H7 (cell line): ENCODE measurements at regions not wholly inside any gene's neighbourhood (a gene's known extent, or its start where the extent isn't known, plus 50 kb on each side); places are given as distances from the start of the nearest gene placed in this dataset.
"Not testable (repeated sequence)": the region's sequence is repeated elsewhere in the genome, so short reads cannot be mapped to it uniquely, and the experiment has no call there.

Experiments used
- DNase-seq: peaks from one replicate; pipeline ENCODE4 v3.0.0; 2012
- H3K27me3 ChIP-seq: 2 replicates; pipeline ENCODE4 v1.6.0; 2011; ENCODE audit warnings: mild to moderate bottlenecking, low read length; ENCODE audit not compliant: control insufficient read depth, insufficient read depth
- H3K36me3 ChIP-seq: replicated peaks from 2 replicates; pipeline ENCODE4 v1.5.1; 2011; ENCODE audit warnings: low read length; ENCODE audit not compliant: control insufficient read depth, insufficient read depth
- H3K4me3 ChIP-seq: 2 replicates; pipeline ENCODE4 v1.5.1; 2011; ENCODE audit warnings: low read depth, mild to moderate bottlenecking, control low read depth, low read length, moderate library complexity; ENCODE audit not compliant: insufficient read depth

DNA sequence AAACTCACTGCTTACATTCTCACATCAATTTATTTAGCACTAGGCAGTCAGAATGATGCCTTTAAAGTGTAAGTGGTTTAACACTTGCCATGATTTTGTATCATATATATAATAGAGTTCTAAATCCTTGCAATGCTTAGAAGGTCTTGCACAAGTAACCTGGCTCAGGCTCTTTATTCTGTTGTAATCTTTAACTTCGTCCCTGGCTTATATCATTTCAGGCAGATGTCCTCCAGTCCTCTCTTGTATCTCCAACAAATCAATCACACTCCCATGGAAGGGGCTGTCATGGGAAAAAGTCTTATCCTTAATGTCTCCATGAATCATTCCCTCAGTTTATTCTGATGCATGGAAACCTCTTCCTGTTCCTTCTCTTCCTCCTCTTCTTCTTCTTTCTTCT lies 841.6 kb upstream of the B3GALT2 start:
- DNase-seq = no peak
- Histone ChIP-seq H3K27me3 (no peaks in the 10 kb centered on the region), H3K36me3 (no peaks in the 10 kb centered on the region), H3K4me3 (no peak overlapping the region)

DNA sequence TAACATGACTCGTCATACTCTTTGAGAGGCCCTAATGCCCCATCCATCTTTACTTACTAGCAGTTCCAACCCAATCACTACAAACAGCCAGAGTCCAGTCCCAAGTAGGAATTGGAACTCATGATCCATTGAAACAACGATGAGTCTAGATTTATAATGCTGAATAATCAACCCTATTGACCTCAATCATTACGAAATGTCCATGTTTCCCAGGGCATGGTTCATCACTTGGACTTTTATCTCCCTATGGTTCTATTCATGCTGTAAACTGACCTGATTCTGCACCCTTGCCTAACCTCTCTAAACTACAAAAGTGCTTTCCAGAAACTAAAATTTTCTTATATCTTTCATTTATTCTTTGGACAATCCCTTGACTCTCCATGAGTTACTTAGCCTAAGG lies 840.0 kb upstream of the B3GALT2 start:
- H3K4me3 ChIP-seq = no peak overlapping the region
- DNase-seq = no peak
- no peaks in the 10 kb centered on the region for H3K36me3 ChIP-seq
- no peaks in the 10 kb centered on the region for H3K27me3 ChIP-seq

DNA sequence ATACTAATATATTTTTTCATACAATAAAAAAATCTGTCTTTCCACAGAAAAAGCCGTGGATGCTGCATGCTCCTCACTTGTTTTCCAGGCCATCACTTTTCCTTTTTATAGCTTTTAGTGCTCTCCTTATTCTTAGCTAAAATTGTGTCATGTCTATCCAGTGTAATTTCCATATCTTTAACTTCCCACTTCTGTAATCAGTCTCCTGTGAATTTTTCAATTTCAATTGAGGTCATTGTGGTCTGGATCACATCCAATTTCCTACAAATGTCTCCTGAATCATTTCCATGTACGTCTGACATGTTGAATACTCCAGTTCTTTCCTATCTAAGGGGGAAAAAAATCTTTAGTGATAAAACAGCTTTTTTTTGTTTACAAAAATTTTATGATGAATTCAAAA lies 838.2 kb upstream of the B3GALT2 start:
- DNase-seq = no peak
- no peak overlapping the region for H3K4me3 ChIP-seq
- H3K36me3 ChIP-seq = no peaks in the 10 kb centered on the region
- H3K27me3 ChIP-seq = no peaks in the 10 kb centered on the region

DNA sequence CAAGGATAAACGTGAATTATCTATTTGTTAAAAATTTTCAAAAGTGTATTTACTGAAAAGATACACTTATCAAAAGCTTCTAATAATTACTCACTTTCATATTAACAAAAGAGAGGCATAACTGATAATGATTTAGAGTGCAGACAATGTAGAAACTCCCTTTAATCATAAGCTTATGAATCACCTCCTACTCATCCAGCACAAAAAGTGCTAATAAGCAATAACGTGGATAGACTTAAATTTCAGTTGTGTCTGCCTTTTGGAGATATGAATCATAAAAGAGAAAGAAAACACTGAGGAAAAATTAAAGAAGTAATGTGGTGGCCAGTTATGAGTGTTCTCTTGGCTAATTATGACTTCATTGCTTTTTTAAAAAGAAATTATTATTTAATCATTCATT lies 827.6 kb upstream of the B3GALT2 start:
- DNase-seq = no peak
- Histone ChIP-seq H3K36me3 (no peaks in the 10 kb centered on the region), H3K4me3 (no peak overlapping the region), H3K27me3 (no peaks in the 10 kb centered on the region)

DNA sequence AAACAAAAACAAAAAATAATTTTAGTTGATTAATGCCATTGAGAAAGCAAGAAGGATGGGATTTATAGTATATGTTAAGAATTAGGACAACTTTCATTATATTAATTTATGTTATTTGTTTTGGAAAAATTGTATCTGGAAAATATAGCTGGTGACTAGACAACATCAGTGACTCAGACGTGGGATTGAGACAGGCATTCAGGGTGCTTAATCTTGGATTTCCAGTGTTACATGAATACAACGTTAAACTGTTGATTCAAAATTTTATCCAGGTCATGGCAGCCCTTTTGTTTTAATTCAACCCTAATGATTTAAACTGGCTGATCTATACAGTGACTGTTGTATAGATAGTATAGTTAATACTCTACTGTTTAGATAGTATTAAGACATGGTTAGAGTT lies 827.1 kb upstream of the B3GALT2 start:
- Histone ChIP-seq H3K4me3 (no peak overlapping the region), H3K27me3 (no peaks in the 10 kb centered on the region), H3K36me3 (no peaks in the 10 kb centered on the region)
- no peak for DNase-seq

DNA sequence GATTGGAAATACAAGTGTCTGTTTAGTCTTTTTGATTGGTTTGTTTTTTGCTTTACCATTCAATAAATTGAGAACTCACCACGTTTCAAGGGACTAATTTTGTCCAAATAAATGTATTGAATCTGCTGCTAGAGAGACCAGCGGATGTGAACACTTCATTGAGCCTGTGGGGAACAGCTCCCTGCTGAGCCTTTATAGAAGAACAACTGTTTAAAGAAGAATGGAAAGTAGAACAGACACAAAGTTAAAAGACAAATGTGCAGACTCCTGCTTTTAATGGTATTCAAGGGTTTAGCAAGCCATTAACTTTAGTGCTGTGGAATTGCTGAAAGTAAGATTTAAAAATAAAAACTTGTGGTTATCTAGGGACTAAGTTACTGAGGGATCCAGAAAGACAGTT lies 817.7 kb upstream of the B3GALT2 start:
- DNase-seq = peak; percentile 19

DNA sequence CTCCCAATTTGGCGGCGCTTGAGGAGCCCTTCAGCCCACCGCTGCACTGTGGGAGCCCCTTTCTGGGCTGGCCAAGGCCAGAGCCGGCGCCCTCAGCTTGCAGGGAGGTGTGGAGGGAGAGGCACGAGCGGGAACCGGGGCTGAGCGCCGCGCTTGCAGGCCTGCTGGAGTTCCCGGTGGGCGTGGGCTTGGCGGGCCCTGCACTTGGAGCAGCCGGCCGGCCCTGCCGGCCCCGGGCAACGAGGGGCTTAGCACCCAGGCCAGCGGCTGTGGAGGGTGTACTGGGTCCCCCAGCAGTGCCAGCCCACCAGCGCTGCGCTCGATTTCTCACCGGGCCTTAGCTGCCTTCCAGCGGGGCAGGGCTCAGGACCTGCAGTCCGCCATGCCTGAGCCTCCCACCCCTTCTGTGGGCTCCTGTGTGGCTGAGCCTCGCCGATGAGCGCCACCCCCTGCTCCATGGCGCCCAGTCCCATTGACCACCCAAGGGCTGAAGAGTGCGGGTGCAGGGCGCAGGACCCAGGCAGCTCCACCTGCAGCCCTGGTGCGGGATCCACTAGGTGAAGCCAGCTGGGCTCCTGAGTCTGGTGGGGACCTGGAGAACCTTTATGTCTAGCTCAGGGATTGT lies 815.4 kb upstream of the B3GALT2 start:
- not testable (repeated sequence) for H3K36me3 ChIP-seq, H3K4me3 ChIP-seq, DNase-seq, H3K27me3 ChIP-seq

More for the DNA sequence above, 817.7 kb upstream of the B3GALT2 start:
- Histone ChIP-seq H3K36me3 (no peaks in the 10 kb centered on the region), H3K27me3 (no peaks in the 10 kb centered on the region), H3K4me3 (no peak overlapping the region)

DNA sequence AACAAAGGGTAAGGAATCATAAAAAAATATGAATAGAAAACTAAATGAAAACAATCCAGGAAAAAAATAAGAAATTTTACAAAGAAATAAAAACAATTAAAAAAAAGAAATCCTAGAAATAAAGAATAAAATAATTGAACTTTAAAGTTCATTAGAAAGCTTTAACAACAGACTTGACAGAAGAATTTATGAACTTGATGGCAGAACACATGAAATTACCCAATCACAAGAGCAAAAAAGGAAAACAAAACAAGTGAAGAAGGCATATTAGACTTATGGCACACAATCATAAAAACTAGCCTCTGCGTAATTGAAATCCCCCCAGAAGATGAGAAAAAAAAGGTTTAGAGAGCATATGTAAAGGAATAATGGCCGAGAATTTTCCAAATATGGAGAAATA lies 802.5 kb upstream of the B3GALT2 start:
- Histone ChIP-seq H3K4me3 (no peak overlapping the region), H3K27me3 (no peaks in the 10 kb centered on the region), H3K36me3 (no peaks in the 10 kb centered on the region)
- DNase-seq = no peak

DNA sequence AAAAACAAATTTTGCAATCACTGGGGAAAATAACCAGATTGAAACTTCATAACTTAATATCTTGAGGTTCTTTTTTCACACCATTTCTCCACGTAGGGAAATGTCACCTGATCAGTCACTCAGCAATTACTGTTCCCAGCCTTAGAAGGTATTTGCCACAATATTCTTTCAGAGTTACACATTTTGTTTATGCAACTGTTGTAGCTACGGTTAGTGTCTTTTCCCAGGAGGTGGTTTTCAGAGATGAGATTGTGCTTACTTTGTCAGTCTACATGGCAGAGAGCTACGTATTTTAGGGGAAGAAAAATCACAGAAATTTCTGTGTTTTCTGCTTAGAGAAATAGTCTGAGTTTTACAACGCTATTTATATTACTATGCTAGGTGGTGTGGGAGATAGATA lies 792.8 kb upstream of the B3GALT2 start:
- DNase-seq = no peak
- Histone ChIP-seq H3K36me3 (no peaks in the 10 kb centered on the region), H3K4me3 (no peak overlapping the region), H3K27me3 (no peaks in the 10 kb centered on the region)

DNA sequence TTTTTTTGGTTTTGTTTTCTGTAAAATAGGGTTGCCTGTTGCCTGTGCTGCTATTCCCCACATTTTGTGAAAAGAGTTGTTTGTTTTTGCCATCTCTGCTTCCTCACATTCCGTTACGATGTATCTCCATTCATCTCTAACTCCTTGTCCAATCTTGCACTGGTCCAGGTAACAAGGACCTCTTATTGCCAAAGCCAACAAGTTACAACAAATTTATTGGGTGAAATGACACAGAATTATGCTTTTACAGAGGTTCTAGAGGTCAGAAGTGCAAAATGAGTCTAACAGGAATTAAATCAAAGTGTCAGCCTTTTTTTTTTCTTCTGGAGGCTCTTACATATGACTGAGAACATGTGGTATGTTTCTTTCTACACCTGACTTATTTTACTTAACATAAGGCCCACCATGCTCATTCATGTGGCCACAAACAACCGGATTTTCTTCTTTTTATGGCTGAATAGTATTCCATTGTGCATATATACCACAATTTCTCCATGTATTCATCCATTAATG lies 787.9 kb upstream of the B3GALT2 start:
- H3K27me3 ChIP-seq = no peaks in the 10 kb centered on the region
- H3K4me3 ChIP-seq = no peak overlapping the region
- no peak for DNase-seq
- H3K36me3 ChIP-seq = no peaks in the 10 kb centered on the region

DNA sequence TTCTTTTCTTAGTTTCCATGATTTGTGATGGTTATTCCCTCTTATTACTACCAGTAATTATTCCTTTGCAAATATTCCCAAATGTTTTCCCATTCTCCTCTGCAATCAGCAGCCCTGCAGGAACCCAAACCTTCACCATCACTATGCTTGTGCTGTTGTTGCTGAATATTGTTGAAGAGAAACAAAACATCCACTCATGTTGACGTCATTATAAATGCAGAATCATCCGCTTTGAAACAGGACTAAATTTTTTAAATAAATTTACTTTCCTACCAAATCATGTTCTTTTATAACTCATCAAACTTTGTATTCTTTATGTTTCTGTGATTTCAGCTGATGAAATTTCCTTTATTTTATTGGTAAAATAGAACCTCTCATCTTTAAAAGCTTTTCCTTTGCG lies 787.0 kb upstream of the B3GALT2 start:
- no peak for DNase-seq
- H3K4me3 ChIP-seq = no peak overlapping the region
- no peaks in the 10 kb centered on the region for H3K36me3 ChIP-seq
- H3K27me3 ChIP-seq = no peaks in the 10 kb centered on the region

DNA sequence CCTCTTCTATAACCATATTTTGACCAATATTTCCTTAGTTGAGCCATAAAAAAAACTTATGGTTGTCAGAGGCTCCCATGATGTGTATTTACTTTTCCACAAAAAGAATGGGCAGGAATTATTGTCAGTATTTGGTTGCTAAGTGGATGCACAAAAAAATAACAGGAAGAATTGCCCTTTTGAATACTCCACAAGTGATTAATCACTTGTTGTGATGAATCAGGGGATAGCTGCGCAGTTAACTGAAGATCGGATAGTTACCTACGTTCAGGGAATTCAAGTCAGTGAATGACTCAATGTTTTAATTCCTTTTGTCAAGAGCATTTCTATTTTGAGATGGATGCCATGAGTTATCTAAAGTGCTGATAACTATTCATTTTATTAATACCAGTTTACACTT lies 785.2 kb upstream of the B3GALT2 start:
- H3K27me3 ChIP-seq = no peaks in the 10 kb centered on the region
- no peaks in the 10 kb centered on the region for H3K36me3 ChIP-seq
- no peak for DNase-seq
- H3K4me3 ChIP-seq = no peak overlapping the region

DNA sequence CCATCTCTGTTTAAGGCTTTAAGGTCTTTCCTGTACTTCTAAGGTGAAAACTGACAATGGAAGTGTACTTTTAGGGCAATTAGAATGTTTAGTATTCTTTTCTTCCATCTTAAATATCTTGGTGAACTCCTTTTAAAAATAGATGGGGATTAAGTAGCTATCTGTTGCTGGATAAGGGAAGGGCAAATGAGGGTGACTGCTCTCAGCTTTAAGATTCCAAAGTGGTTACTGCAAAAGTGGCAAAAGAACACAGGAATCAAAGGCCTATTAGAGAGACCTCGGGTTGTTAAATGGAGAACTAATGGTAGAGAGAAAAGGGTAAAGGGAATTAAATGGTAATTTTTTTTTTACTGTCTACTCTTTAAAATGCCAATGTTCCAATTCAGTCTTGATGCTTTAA lies 774.1 kb upstream of the B3GALT2 start:
- H3K36me3 ChIP-seq = no peaks in the 10 kb centered on the region

DNA sequence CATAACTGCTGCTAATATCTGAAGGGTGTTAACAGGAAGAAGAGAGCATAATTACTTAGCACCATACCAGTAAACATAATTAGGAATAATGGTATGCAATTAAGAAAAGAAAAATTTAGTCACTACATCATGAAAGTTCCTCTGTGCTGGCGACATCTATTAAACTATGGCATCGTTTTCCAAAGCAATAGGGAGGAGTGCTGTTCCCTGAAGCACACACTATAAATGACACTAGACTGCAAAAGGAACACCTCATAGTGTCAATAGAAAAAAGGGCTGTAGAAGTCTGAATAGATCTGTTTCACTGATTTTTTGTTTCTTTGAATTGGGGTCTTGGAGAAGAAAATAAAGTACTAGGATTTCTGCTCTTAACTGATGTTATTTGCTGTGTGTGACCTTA lies 773.6 kb upstream of the B3GALT2 start:
- H3K36me3 ChIP-seq = no peaks in the 10 kb centered on the region
- no peak overlapping the region for H3K4me3 ChIP-seq
- no peaks in the 10 kb centered on the region for H3K27me3 ChIP-seq
- DNase-seq = no peak

More for the DNA sequence above, 774.1 kb upstream of the B3GALT2 start:
- H3K27me3 ChIP-seq = no peaks in the 10 kb centered on the region
- DNase-seq = no peak
- H3K4me3 ChIP-seq = no peak overlapping the region

DNA sequence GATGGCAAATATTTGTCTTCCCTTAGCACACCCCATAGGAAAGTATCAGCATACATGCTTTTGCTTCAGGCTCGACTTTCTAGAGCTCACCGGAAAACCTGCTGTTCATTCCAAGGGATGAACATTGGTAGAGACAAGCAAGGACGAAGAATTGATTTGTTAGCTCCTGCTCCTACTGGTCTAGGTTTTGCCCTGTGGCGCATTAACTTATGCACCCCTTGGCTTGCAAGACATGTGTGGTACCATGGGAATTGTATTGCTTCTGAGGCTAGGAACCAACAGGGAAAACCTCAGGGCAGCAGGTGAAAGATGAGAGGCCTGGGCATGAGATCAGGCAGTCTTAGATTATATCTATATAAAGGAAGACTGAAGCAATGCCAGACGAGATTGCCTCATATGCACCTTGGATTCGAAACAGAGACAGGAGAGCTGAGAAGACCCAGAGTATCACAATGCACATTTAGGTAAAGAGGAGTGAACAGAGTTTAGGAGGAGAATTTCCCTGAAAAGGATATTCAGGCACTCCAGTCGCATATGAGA lies 771.2 kb upstream of the B3GALT2 start:
- DNase-seq = no peak
- Histone ChIP-seq H3K36me3 (no peaks in the 10 kb centered on the region), H3K27me3 (no peaks in the 10 kb centered on the region), H3K4me3 (no peak overlapping the region)
